Testis (tissue), 2 donors: ENCODE measurements at regions not wholly inside any gene's neighbourhood (a gene's known extent, or its start where the extent isn't known, plus 50 kb on each side); places are given as distances from the start of the nearest gene placed in this dataset.

Source experiments
- CTCF ChIP-seq, 3 experiments: fragments of 450-650 bp in 2 of 3; fragments of 200-600 bp in 1 of 3; sonication (generic) in 1 of 3; IDR thresholded peaks; one replicate each; pipeline ENCODE4 v1.5.1; 2016 to 2019; ENCODE audit warnings: antibody characterized with exemption in 3 of 3, mild to moderate bottlenecking in 2 of 3, moderate library complexity in 1 of 3
- POLR2A ChIP-seq: fragments of 450-650 bp; IDR thresholded peaks from one replicate; pipeline ENCODE4 v1.6.1; 2017; ENCODE audit warnings: antibody characterized with exemption, mild to moderate bottlenecking, moderate library complexity

DNA sequence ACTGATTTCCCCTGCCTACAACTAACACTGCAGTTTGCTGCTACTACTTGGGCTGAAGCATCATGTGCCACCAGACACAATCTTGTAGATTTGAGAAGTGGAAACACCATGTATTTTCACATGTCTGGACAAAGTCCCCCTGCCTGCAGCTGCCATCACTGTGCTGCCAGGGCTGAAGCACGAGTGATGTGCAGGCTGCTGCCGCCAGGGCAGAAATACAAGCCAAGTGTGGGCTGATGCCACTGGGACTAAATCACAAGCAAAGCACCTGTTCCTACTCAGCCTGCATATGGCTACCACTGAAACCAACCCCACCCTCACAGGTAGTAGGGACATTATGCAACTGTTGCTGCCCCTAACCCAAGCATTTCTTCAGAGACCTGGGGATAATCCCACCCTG, 179.5 kb upstream of the SLC35G4 start:
- TF ChIP-seq POLR2A (no peak), CTCF (IDR thresholded peaks at IDR 0.05) (no peak)
